Epithelial cell of proximal tubule (primary cell): ENCODE measurements at regions not wholly inside any gene's neighbourhood (a gene's known extent, or its start where the extent isn't known, plus 50 kb on each side); places are given as distances from the start of the nearest gene placed in this dataset.
A peak's percentile ranks its signal among the peaks of the same experiment; 100 is the strongest.

Source experiments
- DNase-seq: peaks from one replicate; pipeline ENCODE4 v3.0.0-alpha.2; 2011; ENCODE audit warnings: low read depth
- H3K4me3 ChIP-seq: 2 replicates; pipeline ENCODE4 v1.5.1; 2011; ENCODE audit warnings: low read depth, mild to moderate bottlenecking, low read length
- TF ChIP-seq, protein P1 (sequence below): conservative IDR thresholded peaks from 2 replicates; pipeline ENCODE4 v1.5.1; 2012; ENCODE audit warnings: low read depth, mild to moderate bottlenecking, low read length

DNA sequence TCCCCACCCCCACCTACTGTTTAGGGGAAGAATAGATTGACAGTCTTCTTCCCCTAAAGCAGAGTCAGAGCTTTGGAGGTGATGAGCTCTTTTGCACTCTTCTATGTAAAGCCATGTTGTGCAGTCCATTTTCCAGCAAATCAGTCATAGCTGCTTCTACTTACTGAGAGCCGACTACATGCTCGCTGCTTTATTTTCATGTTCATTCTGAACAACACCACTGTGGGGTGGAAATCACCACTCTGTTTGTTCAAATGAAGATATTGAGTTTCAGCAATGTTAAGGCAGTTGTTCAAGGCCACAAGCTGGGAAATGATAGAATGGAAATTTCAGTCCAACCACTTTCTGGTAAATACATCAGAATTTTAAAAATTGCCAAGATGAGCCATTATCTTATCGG, 88.3 kb downstream of the INSIG2 start:
- H3K4me3 ChIP-seq: no peak overlapping the region
- DNase-seq: no peak
- TF ChIP-seq, protein P1, sequence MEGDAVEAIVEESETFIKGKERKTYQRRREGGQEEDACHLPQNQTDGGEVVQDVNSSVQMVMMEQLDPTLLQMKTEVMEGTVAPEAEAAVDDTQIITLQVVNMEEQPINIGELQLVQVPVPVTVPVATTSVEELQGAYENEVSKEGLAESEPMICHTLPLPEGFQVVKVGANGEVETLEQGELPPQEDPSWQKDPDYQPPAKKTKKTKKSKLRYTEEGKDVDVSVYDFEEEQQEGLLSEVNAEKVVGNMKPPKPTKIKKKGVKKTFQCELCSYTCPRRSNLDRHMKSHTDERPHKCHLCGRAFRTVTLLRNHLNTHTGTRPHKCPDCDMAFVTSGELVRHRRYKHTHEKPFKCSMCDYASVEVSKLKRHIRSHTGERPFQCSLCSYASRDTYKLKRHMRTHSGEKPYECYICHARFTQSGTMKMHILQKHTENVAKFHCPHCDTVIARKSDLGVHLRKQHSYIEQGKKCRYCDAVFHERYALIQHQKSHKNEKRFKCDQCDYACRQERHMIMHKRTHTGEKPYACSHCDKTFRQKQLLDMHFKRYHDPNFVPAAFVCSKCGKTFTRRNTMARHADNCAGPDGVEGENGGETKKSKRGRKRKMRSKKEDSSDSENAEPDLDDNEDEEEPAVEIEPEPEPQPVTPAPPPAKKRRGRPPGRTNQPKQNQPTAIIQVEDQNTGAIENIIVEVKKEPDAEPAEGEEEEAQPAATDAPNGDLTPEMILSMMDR: no peak

DNA sequence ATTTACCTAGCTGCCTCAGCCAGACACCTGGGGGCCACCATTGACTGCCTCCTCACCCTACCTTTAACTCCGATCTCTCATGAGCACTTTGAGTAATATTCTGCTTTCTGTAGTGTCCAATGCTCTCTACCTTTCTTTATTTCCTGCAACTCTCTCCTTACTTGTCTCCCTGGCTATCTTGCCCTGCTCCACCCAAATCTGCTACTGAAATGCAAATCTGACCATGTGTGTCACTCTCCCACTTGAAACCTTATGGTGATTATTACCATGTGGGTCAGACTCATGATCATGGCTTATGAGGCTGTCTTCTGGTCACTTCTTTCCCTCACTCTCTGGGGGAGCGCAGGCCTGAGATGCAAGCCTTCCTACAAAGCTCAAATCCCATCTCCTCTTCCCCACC, 83.3 kb downstream of the INSIG2 start:
- no peak for DNase-seq
- TF ChIP-seq, protein P1: no peak
- H3K4me3 ChIP-seq: no peak overlapping the region

DNA sequence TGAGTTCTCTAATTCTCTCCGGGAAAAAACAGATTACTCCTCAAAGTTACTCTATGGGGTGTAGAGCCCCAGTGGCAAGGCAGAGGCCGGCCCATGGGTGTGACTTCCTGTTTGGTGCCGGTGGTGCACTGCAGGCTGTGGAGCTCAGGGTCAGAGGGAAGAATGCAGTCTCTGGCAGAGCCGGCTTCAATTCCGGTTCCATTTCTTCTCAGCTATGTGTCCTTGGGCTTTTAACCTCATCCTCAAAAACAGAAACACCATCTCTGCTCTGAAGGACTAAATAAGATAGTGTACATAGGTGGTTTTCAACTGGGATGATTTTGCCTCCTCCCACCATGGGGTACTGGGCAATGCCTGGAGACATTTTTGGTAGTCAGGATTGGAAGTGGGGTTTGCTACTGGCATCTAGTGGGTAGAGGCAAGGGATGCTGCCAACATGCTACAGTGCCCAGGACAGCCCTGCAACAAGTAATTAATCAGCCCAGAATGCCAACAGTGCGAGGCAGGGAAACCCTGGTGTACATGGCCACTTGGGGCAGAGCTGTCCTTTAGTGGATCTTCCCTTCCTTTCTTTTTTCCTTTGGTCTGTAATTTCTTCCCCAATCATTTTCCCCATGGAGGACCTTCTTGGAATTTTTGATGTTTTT, 81.2 kb downstream of the INSIG2 start:
- no peak for DNase-seq
- TF ChIP-seq, protein P1: peak; percentile 37
- H3K4me3 ChIP-seq: no peak overlapping the region

DNA sequence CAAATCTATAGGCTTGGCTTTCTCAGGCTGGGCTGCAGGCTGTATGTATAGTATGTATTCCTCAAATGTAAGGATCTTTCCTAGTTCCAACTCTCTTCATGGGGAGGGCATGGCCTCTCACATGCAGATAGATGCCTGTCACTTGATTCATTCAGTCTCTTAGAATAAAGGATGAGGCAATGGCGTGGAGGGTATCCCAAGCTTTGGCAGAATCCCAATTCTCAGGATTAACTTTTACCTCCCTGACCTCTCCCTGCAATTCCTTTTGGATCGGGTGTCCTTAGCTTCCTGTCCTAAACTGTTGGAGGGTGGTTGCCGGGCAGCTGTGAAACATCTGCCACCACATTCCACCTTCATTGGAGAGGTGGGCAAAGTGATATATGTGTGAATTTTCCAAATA, 80.3 kb downstream of the INSIG2 start:
- TF ChIP-seq, protein P1: no peak
- DNase-seq: peak; percentile 13
- H3K4me3 ChIP-seq: no peak overlapping the region

DNA sequence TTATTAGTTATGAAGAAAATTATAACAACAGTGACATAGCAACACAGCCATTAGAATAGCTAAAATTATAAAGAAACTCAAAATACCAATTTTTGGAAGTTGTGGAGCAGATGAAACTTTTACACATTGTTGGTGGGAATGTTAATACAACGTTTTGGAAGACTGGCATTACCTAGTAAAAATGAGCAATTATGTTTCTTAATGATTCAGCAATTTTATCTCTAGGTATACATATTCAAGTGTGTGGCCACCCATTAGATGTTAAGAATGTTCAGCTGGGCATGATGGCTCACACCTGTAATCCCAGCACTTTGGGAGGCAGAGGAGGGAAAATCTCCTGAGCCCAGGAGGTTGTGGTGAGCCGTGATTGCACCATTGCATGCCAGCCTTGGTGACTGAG, 78.8 kb downstream of the INSIG2 start:
- no peak overlapping the region for H3K4me3 ChIP-seq
- TF ChIP-seq, protein P1: no peak
- DNase-seq: no peak

DNA sequence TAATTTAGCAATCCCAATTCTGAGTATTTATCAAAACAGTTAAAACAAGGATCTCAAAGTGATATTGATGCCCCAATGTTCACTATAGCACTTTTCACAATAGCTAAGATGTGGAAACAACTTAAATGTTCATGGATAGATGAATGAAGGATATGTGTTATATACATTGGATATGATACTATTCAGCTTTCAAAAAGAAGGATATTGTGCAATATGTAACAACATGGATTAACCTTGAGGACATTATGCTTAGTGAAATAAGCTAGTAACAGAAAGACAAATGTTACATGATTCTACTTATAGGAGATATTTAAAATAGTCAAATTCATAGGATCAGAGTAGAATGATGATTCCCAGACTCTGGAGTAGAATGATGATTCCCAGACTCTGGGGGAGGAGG, 78.0 kb downstream of the INSIG2 start:
- TF ChIP-seq, protein P1: no peak
- DNase-seq: no peak
- H3K4me3 ChIP-seq: no peak overlapping the region

DNA sequence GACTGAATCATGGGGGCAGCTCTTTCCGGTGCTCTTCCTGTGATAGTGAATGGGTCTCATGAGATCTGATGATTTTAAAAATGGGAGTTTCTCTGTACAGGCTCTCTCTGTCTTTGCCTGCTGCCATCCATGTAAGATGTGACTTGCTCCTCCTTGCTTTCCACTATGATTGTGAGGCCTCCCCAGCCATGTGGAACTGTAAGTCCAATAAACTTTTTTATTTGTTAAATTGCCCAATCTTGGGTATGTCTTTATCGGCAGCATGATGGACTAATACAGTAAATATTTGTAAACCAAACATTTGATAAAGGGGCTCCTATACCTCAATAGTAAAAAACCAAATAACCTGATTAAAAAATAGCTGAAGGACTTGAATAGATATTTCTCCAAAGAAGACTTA, 77.3 kb downstream of the INSIG2 start:
- no peak for DNase-seq
- TF ChIP-seq, protein P1: no peak
- no peak overlapping the region for H3K4me3 ChIP-seq
